ENCODE measurements at regions not wholly inside any gene's neighbourhood (a gene's known extent, or its start where the extent isn't known, plus 50 kb on each side); places are given as distances from the start of the nearest gene placed in this dataset.

DNA sequence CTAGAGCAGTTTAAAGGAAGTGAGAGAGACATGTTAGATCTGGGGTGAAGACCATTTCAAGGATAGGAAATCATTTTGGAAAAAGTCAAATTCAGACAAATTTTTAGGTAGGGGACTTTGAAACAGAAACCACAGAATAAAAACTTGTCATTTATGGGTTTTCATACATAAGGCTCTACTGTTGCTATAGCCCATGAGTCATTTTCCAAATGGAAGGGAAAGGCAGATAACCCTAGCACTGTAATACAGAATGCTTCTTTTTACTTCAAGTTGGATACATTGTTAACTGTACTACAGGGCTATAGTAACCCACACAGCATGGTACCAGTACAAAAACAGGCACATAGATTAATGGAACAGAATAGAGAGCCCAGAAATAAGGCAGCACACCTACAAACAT lies 455.4 kb downstream of the EBF1 start:
- Histone ChIP-seq H2AFZ (ENCODE audit: low read length) (no peak overlapping the region), H3K9me3 (ENCODE audit: low read length) (no peaks in the 10 kb centered on the region), H3K27me3 (ENCODE audit: low read length) (no peaks in the 10 kb centered on the region), H4K20me1 (ENCODE audit: insufficient read depth, low read depth, low read length) (no peaks in the 10 kb centered on the region), H3K9ac (ENCODE audit: low read length) (no peak overlapping the region), H3K79me2 (ENCODE audit: low read length) (no peaks in the 10 kb centered on the region), H3K4me3 (ENCODE audit: low read length) (no peak overlapping the region), H3K4me1 (ENCODE audit: low read length) (peaks cover 10% of the 10 kb centered on the region), H3K36me3 (ENCODE audit: insufficient read depth, low read length) (no peaks in the 10 kb centered on the region), H3K9me2 (replicated peaks; ENCODE audit: insufficient read depth, low read length) (no peaks in the 10 kb centered on the region), H3K27ac (ENCODE audit: low read length) (no peak overlapping the region), H3K4me2 (ENCODE audit: low read depth, low read length, poor library complexity, severe bottlenecking) (no peak overlapping the region)
- no peak for DNase-seq

GRCh38 chr5:158643840-158644239 lies 455.9 kb downstream of the EBF1 start:
- Histone ChIP-seq H2AFZ (ENCODE audit: low read length) (no peak overlapping the region), H4K20me1 (ENCODE audit: insufficient read depth, low read depth, low read length) (no peaks in the 10 kb centered on the region), H3K27ac (ENCODE audit: low read length) (no peak overlapping the region), H3K4me2 (ENCODE audit: low read depth, low read length, poor library complexity, severe bottlenecking) (no peak overlapping the region), H3K79me2 (ENCODE audit: low read length) (no peaks in the 10 kb centered on the region), H3K4me3 (ENCODE audit: low read length) (no peak overlapping the region), H3K27me3 (ENCODE audit: low read length) (no peaks in the 10 kb centered on the region), H3K4me1 (ENCODE audit: low read length) (peaks cover 10% of the 10 kb centered on the region), H3K9me3 (ENCODE audit: low read length) (no peaks in the 10 kb centered on the region), H3K36me3 (ENCODE audit: insufficient read depth, low read length) (no peaks in the 10 kb centered on the region), H3K9ac (ENCODE audit: low read length) (no peak overlapping the region), H3K9me2 (replicated peaks; ENCODE audit: insufficient read depth, low read length) (no peaks in the 10 kb centered on the region)
- DNase-seq: no peak

DNA sequence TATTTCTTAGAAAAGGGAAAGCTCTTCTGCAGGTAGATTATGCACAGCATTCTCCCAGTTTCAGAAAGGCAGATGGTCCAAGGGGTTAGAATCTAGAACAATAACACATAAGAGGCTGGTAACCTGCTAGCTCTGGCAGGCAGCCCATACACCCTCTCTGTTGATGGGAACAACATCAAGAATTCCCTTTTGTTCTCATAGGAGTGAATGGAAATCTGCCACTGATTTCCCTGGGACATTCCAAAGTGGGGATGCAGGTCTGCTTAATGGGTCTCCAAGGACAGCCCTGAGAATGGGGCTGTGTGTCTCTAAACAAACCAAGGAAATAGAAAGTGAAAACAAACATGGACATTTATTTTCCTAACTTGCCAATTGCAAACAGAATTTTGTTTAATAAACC lies 456.8 kb downstream of the EBF1 start:
- H3K9me2 ChIP-seq (replicated peaks; ENCODE audit: insufficient read depth, low read length): no peaks in the 10 kb centered on the region
- H3K27ac ChIP-seq (ENCODE audit: low read length): no peak overlapping the region
- H2AFZ ChIP-seq (ENCODE audit: low read length): no peak overlapping the region
- H3K9me3 ChIP-seq (ENCODE audit: low read length): no peaks in the 10 kb centered on the region
- H3K36me3 ChIP-seq (ENCODE audit: insufficient read depth, low read length): no peaks in the 10 kb centered on the region
- no peak overlapping the region for H3K9ac ChIP-seq (ENCODE audit: low read length)
- no peaks in the 10 kb centered on the region for H3K27me3 ChIP-seq (ENCODE audit: low read length)
- H3K79me2 ChIP-seq (ENCODE audit: low read length): no peaks in the 10 kb centered on the region
- H3K4me1 ChIP-seq (ENCODE audit: low read length): peaks cover 10% of the 10 kb centered on the region
- no peak overlapping the region for H3K4me3 ChIP-seq (ENCODE audit: low read length)
- DNase-seq: no peak
- no peak overlapping the region for H3K4me2 ChIP-seq (ENCODE audit: low read depth, low read length, poor library complexity, severe bottlenecking)
- H4K20me1 ChIP-seq (ENCODE audit: insufficient read depth, low read depth, low read length): no peaks in the 10 kb centered on the region

DNA sequence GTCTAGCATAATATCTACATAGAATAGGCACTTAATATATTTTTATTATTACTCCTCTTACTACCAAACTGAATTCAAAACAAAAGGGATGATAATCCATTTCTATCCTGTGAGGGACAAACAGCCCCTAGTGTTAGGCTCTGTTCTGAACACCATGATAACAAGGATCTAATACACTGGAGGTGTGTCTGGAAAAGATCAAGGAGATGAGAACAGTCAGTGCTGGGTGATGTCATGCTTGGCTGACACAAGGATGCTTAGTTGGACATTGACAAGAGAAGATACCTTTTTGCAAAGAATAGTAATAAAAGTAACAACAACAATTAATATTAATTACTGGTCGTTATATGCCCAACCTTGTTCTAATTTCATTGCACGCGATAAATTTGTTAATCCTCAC lies 458.7 kb downstream of the EBF1 start:
- Histone ChIP-seq H3K36me3 (ENCODE audit: insufficient read depth, low read length) (no peaks in the 10 kb centered on the region), H3K79me2 (ENCODE audit: low read length) (no peaks in the 10 kb centered on the region), H3K4me1 (ENCODE audit: low read length) (peaks cover 10% of the 10 kb centered on the region), H3K4me3 (ENCODE audit: low read length) (no peak overlapping the region), H4K20me1 (ENCODE audit: insufficient read depth, low read depth, low read length) (no peaks in the 10 kb centered on the region), H3K4me2 (ENCODE audit: low read depth, low read length, poor library complexity, severe bottlenecking) (no peak overlapping the region), H2AFZ (ENCODE audit: low read length) (no peak overlapping the region), H3K9me3 (ENCODE audit: low read length) (no peaks in the 10 kb centered on the region), H3K9me2 (replicated peaks; ENCODE audit: insufficient read depth, low read length) (no peaks in the 10 kb centered on the region), H3K27ac (ENCODE audit: low read length) (no peak overlapping the region), H3K27me3 (ENCODE audit: low read length) (no peaks in the 10 kb centered on the region), H3K9ac (ENCODE audit: low read length) (no peak overlapping the region)
- DNase-seq: no peak

- H3K4me1 ChIP-seq (ENCODE audit: low read length): peaks cover 10% of the 10 kb centered on the region
- no peaks in the 10 kb centered on the region for H3K27me3 ChIP-seq (ENCODE audit: low read length)
- H3K79me2 ChIP-seq (ENCODE audit: low read length): no peaks in the 10 kb centered on the region
- no peak overlapping the region for H3K4me3 ChIP-seq (ENCODE audit: low read length)
- no peaks in the 10 kb centered on the region for H3K36me3 ChIP-seq (ENCODE audit: insufficient read depth, low read length)
- H2AFZ ChIP-seq (ENCODE audit: low read length): no peak overlapping the region
- H3K9me3 ChIP-seq (ENCODE audit: low read length): no peaks in the 10 kb centered on the region
- no peak overlapping the region for H3K4me2 ChIP-seq (ENCODE audit: low read depth, low read length, poor library complexity, severe bottlenecking)
- no peak overlapping the region for H3K27ac ChIP-seq (ENCODE audit: low read length)
- H3K9ac ChIP-seq (ENCODE audit: low read length): no peak overlapping the region
- H3K9me2 ChIP-seq (replicated peaks; ENCODE audit: insufficient read depth, low read length): no peaks in the 10 kb centered on the region
- no peak for DNase-seq
- no peaks in the 10 kb centered on the region for H4K20me1 ChIP-seq (ENCODE audit: insufficient read depth, low read depth, low read length)
Measured at GRCh38 chr5:158640593-158640980, 459.1 kb downstream of the EBF1 start.

GRCh38 chr5:158639881-158640592 lies 459.7 kb downstream of the EBF1 start:
- H3K27ac ChIP-seq (ENCODE audit: low read length): no peak overlapping the region
- H3K4me2 ChIP-seq (ENCODE audit: low read depth, low read length, poor library complexity, severe bottlenecking): no peak overlapping the region
- H3K27me3 ChIP-seq (ENCODE audit: low read length): no peaks in the 10 kb centered on the region; the same call in 1 of the 2 replicates
- H2AFZ ChIP-seq (ENCODE audit: low read length): no peak overlapping the region
- H3K9me3 ChIP-seq (ENCODE audit: low read length): no peaks in the 10 kb centered on the region
- no peaks in the 10 kb centered on the region for H3K9me2 ChIP-seq (replicated peaks; ENCODE audit: insufficient read depth, low read length)
- no peak overlapping the region for H3K4me3 ChIP-seq (ENCODE audit: low read length)
- H3K36me3 ChIP-seq (ENCODE audit: insufficient read depth, low read length): no peaks in the 10 kb centered on the region
- H3K4me1 ChIP-seq (ENCODE audit: low read length): peaks cover 5% of the 10 kb centered on the region
- no peak overlapping the region for H3K9ac ChIP-seq (ENCODE audit: low read length)
- H3K79me2 ChIP-seq (ENCODE audit: low read length): no peaks in the 10 kb centered on the region
- H4K20me1 ChIP-seq (ENCODE audit: insufficient read depth, low read depth, low read length): no peaks in the 10 kb centered on the region
- DNase-seq: no peak

- Histone ChIP-seq H3K4me1 (ENCODE audit: low read length) (no peaks in the 10 kb centered on the region), H3K4me2 (ENCODE audit: low read depth, low read length, poor library complexity, severe bottlenecking) (no peak overlapping the region), H3K4me3 (ENCODE audit: low read length) (no peak overlapping the region), H3K9me3 (ENCODE audit: low read length) (no peaks in the 10 kb centered on the region), H4K20me1 (ENCODE audit: insufficient read depth, low read depth, low read length) (no peaks in the 10 kb centered on the region), H3K9me2 (replicated peaks; ENCODE audit: insufficient read depth, low read length) (no peaks in the 10 kb centered on the region), H2AFZ (ENCODE audit: low read length) (no peak overlapping the region), H3K36me3 (ENCODE audit: insufficient read depth, low read length) (no peaks in the 10 kb centered on the region), H3K27ac (ENCODE audit: low read length) (no peak overlapping the region), H3K27me3 (ENCODE audit: low read length) (no peaks in the 10 kb centered on the region; the same call in 1 of the 2 replicates), H3K79me2 (ENCODE audit: low read length) (no peaks in the 10 kb centered on the region), H3K9ac (ENCODE audit: low read length) (no peak overlapping the region)
- DNase-seq: no peak
Measured at GRCh38 chr5:158638396-158638795, 461.3 kb downstream of the EBF1 start.

- Histone ChIP-seq H3K9me2 (replicated peaks; ENCODE audit: insufficient read depth, low read length) (no peaks in the 10 kb centered on the region), H2AFZ (ENCODE audit: low read length) (no peak overlapping the region), H3K9ac (ENCODE audit: low read length) (no peak overlapping the region), H3K27ac (ENCODE audit: low read length) (no peak overlapping the region), H3K36me3 (ENCODE audit: insufficient read depth, low read length) (no peaks in the 10 kb centered on the region), H4K20me1 (ENCODE audit: insufficient read depth, low read depth, low read length) (no peaks in the 10 kb centered on the region), H3K4me1 (ENCODE audit: low read length) (no peaks in the 10 kb centered on the region), H3K9me3 (ENCODE audit: low read length) (no peaks in the 10 kb centered on the region), H3K27me3 (ENCODE audit: low read length) (no peaks in the 10 kb centered on the region; the same call in 1 of the 2 replicates), H3K4me2 (ENCODE audit: low read depth, low read length, poor library complexity, severe bottlenecking) (no peak overlapping the region), H3K79me2 (ENCODE audit: low read length) (no peaks in the 10 kb centered on the region), H3K4me3 (ENCODE audit: low read length) (no peak overlapping the region)
- no peak for DNase-seq
Measured at GRCh38 chr5:158637039-158637438, 462.7 kb downstream of the EBF1 start.
